HG02642 (cell line): ENCODE measurements at regions not wholly inside any gene's neighbourhood (a gene's known extent, or its start where the extent isn't known, plus 50 kb on each side); places are given as distances from the start of the nearest gene placed in this dataset.

ENCODE experiments used
- ATAC-seq: cut with Tn5 transposase; IDR thresholded peaks from one replicate; pipeline ENCODE4 v1.9.1; 2021; ENCODE audit warnings: mild to moderate bottlenecking; ENCODE audit not compliant: unreplicated experiment, poor library complexity

- no peak for ATAC-seq
Measured at GRCh38 chr4:138898282-138898681, 117.3 kb upstream of the NOCT start.

- ATAC-seq, result no peak
Measured at GRCh38 chr4:138897811-138898226, 117.8 kb upstream of the NOCT start.

- no peak for ATAC-seq
Measured at GRCh38 chr4:138894709-138895108, 120.9 kb upstream of the NOCT start.

- ATAC-seq, result no peak
Measured at GRCh38 chr4:138894011-138894410, 121.6 kb upstream of the NOCT start.

- no peak for ATAC-seq
Measured at GRCh38 chr4:138892483-138893407, 122.8 kb upstream of the NOCT start.

GRCh38 chr4:138891631-138892031 is 124.0 kb upstream of the NOCT start:
- no peak for ATAC-seq

GRCh38 chr4:138890891-138891570 is 124.5 kb upstream of the NOCT start:
- ATAC-seq, result no peak

GRCh38 chr4:138889216-138889615 is 126.4 kb upstream of the NOCT start:
- no peak for ATAC-seq

GRCh38 chr4:138887741-138888140 is 127.8 kb upstream of the NOCT start:
- no peak for ATAC-seq

- ATAC-seq, result no peak
Measured at GRCh38 chr4:138887341-138887740, 128.2 kb upstream of the NOCT start.

GRCh38 chr4:138879757-138880156 is 135.8 kb upstream of the NOCT start:
- ATAC-seq, result no peak

- ATAC-seq, result no peak
Measured at GRCh38 chr4:138875891-138876608, 139.5 kb upstream of the NOCT start.

GRCh38 chr4:138871555-138871875 is 144.1 kb upstream of the NOCT start:
- no peak for ATAC-seq

- peak; percentile 82 for ATAC-seq
Measured at GRCh38 chr4:138870737-138871554, 144.6 kb upstream of the NOCT start.

- no peak for ATAC-seq
Measured at GRCh38 chr4:138869631-138870030, 145.9 kb upstream of the NOCT start.

- ATAC-seq, result no peak
Measured at GRCh38 chr4:138869165-138869564, 146.4 kb upstream of the NOCT start.

- ATAC-seq, result no peak
Measured at GRCh38 chr4:138868562-138868961, 147.0 kb upstream of the NOCT start.

GRCh38 chr4:138867404-138867803 is 148.2 kb upstream of the NOCT start:
- ATAC-seq, result no peak

GRCh38 chr4:138866314-138866713 is 149.3 kb upstream of the NOCT start:
- ATAC-seq, result no peak

- ATAC-seq, result no peak
Measured at GRCh38 chr4:138865765-138866164, 149.8 kb upstream of the NOCT start.
